ENCODE measurements at regions not wholly inside any gene's neighbourhood (a gene's known extent, or its start where the extent isn't known, plus 50 kb on each side); places are given as distances from the start of the nearest gene placed in this dataset.

DNA sequence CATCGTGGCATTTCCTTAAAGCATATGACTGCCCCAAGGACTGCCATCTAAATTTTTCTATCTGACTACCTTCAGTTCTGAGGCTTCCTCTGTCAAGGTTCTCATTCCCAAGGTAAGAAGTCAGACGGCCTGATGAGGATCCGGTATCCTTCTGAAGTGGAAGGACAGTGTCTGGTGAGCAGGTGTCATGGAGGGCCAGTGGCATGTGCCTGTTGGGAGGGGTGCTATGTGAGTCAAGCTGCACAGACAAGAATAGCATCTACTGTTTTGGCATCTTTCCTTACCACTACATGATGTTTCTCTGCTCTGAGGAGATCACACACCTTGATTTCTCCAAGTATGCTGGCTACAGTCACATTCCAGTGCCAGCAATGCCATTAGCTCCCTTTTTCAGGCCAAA lies 99.6 kb upstream of the RGS1 start:
- no peak for TF ChIP-seq CTCF (IDR thresholded peaks at IDR 0.05; ENCODE audit: partially characterized antibody, unreplicated experiment)
- no peaks in the 10 kb centered on the region for H3K9me3 Mint-ChIP-seq (ENCODE audit: unreplicated experiment)
- H3K4me3 Mint-ChIP-seq (ENCODE audit: unreplicated experiment): no peak overlapping the region
- no peaks in the 10 kb centered on the region for H3K36me3 Mint-ChIP-seq (ENCODE audit: unreplicated experiment)
- no peak overlapping the region for H3K27ac Mint-ChIP-seq (ENCODE audit: unreplicated experiment)
- no peaks in the 10 kb centered on the region for H3K4me1 Mint-ChIP-seq (ENCODE audit: low read depth, unreplicated experiment)
- no peak for DNase-seq
- peaks cover 2% of the 10 kb centered on the region for H3K27me3 Mint-ChIP-seq (ENCODE audit: unreplicated experiment)

GRCh38 chr1:192476802-192477298 lies 98.7 kb upstream of the RGS1 start:
- H3K36me3 Mint-ChIP-seq (ENCODE audit: unreplicated experiment): no peaks in the 10 kb centered on the region
- no peak for DNase-seq
- H3K9me3 Mint-ChIP-seq (ENCODE audit: unreplicated experiment): no peaks in the 10 kb centered on the region
- H3K4me1 Mint-ChIP-seq (ENCODE audit: low read depth, unreplicated experiment): no peaks in the 10 kb centered on the region
- H3K4me3 Mint-ChIP-seq (ENCODE audit: unreplicated experiment): no peak overlapping the region
- H3K27ac Mint-ChIP-seq (ENCODE audit: unreplicated experiment): no peak overlapping the region
- peaks cover 2% of the 10 kb centered on the region for H3K27me3 Mint-ChIP-seq (ENCODE audit: unreplicated experiment)
- TF ChIP-seq CTCF (IDR thresholded peaks at IDR 0.05; ENCODE audit: partially characterized antibody, unreplicated experiment): no peak

DNA sequence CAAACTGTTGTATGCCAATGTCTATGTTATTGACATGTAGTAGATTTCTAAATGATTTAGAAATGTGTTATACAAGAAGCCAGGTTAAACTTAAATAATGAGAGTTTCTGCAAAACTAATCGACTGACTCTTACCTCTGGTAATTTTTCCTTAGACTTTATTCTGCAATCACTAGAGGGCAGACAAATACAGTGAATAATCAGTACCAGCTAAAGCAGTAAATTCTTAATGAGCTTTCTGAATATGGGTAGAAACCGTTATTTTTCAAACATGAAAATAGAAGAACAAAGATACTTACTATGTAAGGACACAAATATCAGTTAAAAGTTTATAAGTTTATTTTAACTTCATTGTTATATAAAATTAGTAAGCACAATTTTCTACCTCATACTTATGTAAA lies 97.9 kb upstream of the RGS1 start:
- peak; percentile 13 for TF ChIP-seq CTCF (IDR thresholded peaks at IDR 0.05; ENCODE audit: partially characterized antibody, unreplicated experiment)
- no peak overlapping the region for H3K4me3 Mint-ChIP-seq (ENCODE audit: unreplicated experiment)
- no peak overlapping the region for H3K27ac Mint-ChIP-seq (ENCODE audit: unreplicated experiment)
- no peaks in the 10 kb centered on the region for H3K9me3 Mint-ChIP-seq (ENCODE audit: unreplicated experiment)
- no peaks in the 10 kb centered on the region for H3K4me1 Mint-ChIP-seq (ENCODE audit: low read depth, unreplicated experiment)
- DNase-seq: no peak
- peaks cover 2% of the 10 kb centered on the region for H3K27me3 Mint-ChIP-seq (ENCODE audit: unreplicated experiment)
- no peaks in the 10 kb centered on the region for H3K36me3 Mint-ChIP-seq (ENCODE audit: unreplicated experiment)

GRCh38 chr1:192485692-192486436 lies 89.7 kb upstream of the RGS1 start:
- Mint-ChIP-seq H3K27me3 (ENCODE audit: unreplicated experiment) (peaks cover 4% of the 10 kb centered on the region), H3K9me3 (ENCODE audit: unreplicated experiment) (peaks cover 2% of the 10 kb centered on the region), H3K36me3 (ENCODE audit: unreplicated experiment) (no peaks in the 10 kb centered on the region), H3K4me1 (ENCODE audit: low read depth, unreplicated experiment) (peaks cover 12% of the 10 kb centered on the region), H3K4me3 (ENCODE audit: unreplicated experiment) (no peak overlapping the region), H3K27ac (ENCODE audit: unreplicated experiment) (no peak overlapping the region)
- no peak for DNase-seq
- TF ChIP-seq CTCF (IDR thresholded peaks at IDR 0.05; ENCODE audit: partially characterized antibody, unreplicated experiment): no peak

DNA sequence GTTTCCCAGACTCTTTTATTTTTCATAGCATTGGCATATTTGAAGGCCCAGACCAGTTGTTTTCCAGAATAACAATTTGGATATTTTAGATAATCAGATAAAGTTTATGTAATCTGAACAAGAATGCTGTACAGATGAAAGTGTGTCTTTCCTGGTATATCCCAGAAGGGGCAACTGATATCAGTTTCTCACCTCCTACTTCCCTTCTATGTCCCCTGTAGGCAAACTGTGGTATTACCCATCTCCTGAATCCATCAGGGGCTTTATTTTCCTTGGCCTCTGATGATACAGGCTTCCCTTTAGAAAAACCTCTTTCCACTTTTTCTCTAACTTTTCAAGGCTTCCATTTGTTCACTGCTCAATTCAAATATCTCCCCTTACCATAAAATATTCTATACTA lies 87.5 kb upstream of the RGS1 start:
- H3K9me3 Mint-ChIP-seq (ENCODE audit: unreplicated experiment): peaks cover 2% of the 10 kb centered on the region
- DNase-seq: no peak

More for the DNA sequence above, 87.5 kb upstream of the RGS1 start:
- H3K27me3 Mint-ChIP-seq (ENCODE audit: unreplicated experiment): peaks cover 4% of the 10 kb centered on the region
- peak; percentile 61 for TF ChIP-seq CTCF (IDR thresholded peaks at IDR 0.05; ENCODE audit: partially characterized antibody, unreplicated experiment)
- no peaks in the 10 kb centered on the region for H3K36me3 Mint-ChIP-seq (ENCODE audit: unreplicated experiment)
- H3K4me1 Mint-ChIP-seq (ENCODE audit: low read depth, unreplicated experiment): peaks cover 16% of the 10 kb centered on the region
- H3K4me3 Mint-ChIP-seq (ENCODE audit: unreplicated experiment): no peak overlapping the region
- no peak overlapping the region for H3K27ac Mint-ChIP-seq (ENCODE audit: unreplicated experiment)

All from glutamatergic neuron (in vitro differentiated cells).